Ectodermal cell (in vitro differentiated cells): ENCODE measurements at regions not wholly inside any gene's neighbourhood (a gene's known extent, or its start where the extent isn't known, plus 50 kb on each side); places are given as distances from the start of the nearest gene placed in this dataset.

ENCODE experiments used
- H3K27ac ChIP-seq: 2 replicates; pipeline ENCODE4 v1.7.0; 2013; ENCODE audit warnings: mild to moderate bottlenecking, low read depth, low read length; ENCODE audit not compliant: insufficient read depth, poor library complexity, severe bottlenecking
- H3K27me3 ChIP-seq: 2 replicates; pipeline ENCODE4 v1.7.0; 2013; ENCODE audit warnings: mild to moderate bottlenecking, low read length; ENCODE audit not compliant: insufficient read depth, control insufficient read depth, poor library complexity, severe bottlenecking
- H3K36me3 ChIP-seq: one replicate; pipeline ENCODE4 v1.7.0; 2013; ENCODE audit warnings: low read length; ENCODE audit not compliant: control insufficient read depth, insufficient read depth
- H3K4me1 ChIP-seq: one replicate; pipeline ENCODE4 v1.7.0; 2013; ENCODE audit warnings: low read length; ENCODE audit not compliant: control insufficient read depth, insufficient read depth
- H3K4me3 ChIP-seq: 2 replicates; pipeline ENCODE4 v1.7.0; 2013; ENCODE audit warnings: low read depth, low read length, control low read depth; ENCODE audit not compliant: insufficient read depth
- H3K9me3 ChIP-seq: 2 replicates; pipeline ENCODE4 v1.7.0; 2013; ENCODE audit warnings: mild to moderate bottlenecking, low read length, moderate library complexity; ENCODE audit not compliant: control insufficient read depth
- WGBS, 2 experiments: methylation state at CpG; one replicate each; pipeline ENCODE4 v1.1.7; 2013; ENCODE audit warnings: missing lambda C conversion rate in 2 of 2; 5-methylcytosine and 5-hydroxymethylcytosine counted together

DNA sequence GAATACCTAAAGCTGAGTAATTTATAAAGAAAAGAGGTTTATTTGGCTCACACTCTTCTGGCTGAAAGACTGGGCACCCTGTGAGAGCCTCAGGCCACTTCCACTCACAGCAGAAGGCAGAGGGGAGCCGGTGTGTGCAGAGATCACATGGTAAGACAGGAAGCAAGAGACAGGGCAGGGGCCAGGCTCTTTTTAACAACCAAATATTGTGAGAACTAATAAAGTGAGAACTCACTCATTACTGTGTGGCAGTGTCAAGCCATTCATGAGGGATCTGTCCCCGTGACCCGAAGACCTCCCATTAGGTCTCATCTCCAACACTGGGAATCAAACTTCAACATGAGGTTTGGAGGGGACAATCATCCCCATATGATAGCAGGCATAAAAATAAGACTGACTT lies 180.8 kb upstream of the DIO3 start:
- Histone ChIP-seq H3K36me3 (no peaks in the 10 kb centered on the region), H3K9me3 (no peaks in the 10 kb centered on the region), H3K4me3 (no peak overlapping the region), H3K27ac (no peak overlapping the region), H3K4me1 (no peaks in the 10 kb centered on the region), H3K27me3 (no peaks in the 10 kb centered on the region)
- WGBS, 2 experiments = 92 to 98% methylated on average over 3 of the region's 3 CpGs

GRCh38 chr14:101380940-101381339 lies 180.4 kb upstream of the DIO3 start:
- Histone ChIP-seq H3K9me3 (no peaks in the 10 kb centered on the region), H3K36me3 (no peaks in the 10 kb centered on the region)

DNA sequence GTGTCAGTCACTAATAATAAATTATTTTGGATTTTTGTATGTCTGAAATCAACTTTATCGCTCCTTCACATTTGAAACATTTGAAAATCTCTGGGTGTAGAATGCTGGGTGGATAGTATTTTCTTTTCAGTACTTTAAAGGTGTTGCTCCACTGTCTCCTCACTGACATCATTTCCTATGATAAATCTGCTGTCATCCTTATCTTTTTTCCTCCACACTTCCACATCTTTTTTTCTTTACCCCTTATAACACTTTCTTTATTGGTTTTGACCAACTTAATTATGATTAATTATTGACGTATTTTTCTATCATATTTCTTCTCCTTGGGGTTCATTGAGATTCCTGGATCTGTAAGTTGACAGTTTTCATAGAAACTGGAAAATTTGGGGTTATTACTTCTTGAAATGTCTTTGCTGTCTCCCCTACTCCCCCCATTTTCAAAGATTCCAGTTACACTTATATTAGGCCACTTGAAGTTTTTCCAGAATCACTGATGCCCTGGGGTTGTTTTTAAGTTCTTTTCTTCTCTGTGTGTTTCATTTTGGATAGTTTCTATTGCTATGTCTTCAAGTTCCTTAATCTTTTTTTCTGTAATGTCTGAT lies 177.5 kb upstream of the DIO3 start:
- H3K9me3 ChIP-seq = no peaks in the 10 kb centered on the region
- H3K4me3 ChIP-seq = no peak overlapping the region
- no peaks in the 10 kb centered on the region for H3K36me3 ChIP-seq
- H3K27me3 ChIP-seq = no peaks in the 10 kb centered on the region
- H3K4me1 ChIP-seq = no peaks in the 10 kb centered on the region
- WGBS, 2 experiments = 50% methylated on average over 1 of the region's 2 CpGs; no CpG with 5 or more reads in 1 of the 2 experiments
- H3K27ac ChIP-seq = no peak overlapping the region

More at GRCh38 chr14:101380940-101381339, 180.4 kb upstream of the DIO3 start:
- H3K4me1 ChIP-seq = no peaks in the 10 kb centered on the region
- no peaks in the 10 kb centered on the region for H3K27me3 ChIP-seq
- no peak overlapping the region for H3K27ac ChIP-seq
- no peak overlapping the region for H3K4me3 ChIP-seq

DNA sequence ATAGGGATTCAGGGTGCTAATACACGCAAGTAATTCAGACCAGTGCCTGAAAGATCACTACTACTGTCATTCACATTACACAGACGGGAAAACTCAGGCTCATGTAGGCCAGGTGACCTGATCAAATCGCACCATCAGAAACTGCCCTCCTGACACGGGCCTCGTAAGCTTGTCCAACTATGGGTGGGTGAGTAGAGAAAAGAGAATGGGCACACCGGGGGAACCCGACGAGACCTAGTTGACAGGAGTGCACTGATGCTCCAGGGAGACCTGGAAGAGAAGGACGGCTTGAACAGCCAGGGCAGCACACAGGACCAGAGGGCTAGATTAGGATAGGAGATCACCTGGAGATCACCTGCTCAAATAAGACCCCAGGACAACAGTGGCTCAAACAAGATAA lies 166.9 kb upstream of the DIO3 start:
- 91 to 94% methylated on average over 9 of the region's 9 CpGs for WGBS, 2 experiments
- H3K27ac ChIP-seq = no peak overlapping the region
- no peak overlapping the region for H3K4me3 ChIP-seq
- no peaks in the 10 kb centered on the region for H3K27me3 ChIP-seq
- no peaks in the 10 kb centered on the region for H3K4me1 ChIP-seq
- H3K9me3 ChIP-seq = no peaks in the 10 kb centered on the region
- no peaks in the 10 kb centered on the region for H3K36me3 ChIP-seq

DNA sequence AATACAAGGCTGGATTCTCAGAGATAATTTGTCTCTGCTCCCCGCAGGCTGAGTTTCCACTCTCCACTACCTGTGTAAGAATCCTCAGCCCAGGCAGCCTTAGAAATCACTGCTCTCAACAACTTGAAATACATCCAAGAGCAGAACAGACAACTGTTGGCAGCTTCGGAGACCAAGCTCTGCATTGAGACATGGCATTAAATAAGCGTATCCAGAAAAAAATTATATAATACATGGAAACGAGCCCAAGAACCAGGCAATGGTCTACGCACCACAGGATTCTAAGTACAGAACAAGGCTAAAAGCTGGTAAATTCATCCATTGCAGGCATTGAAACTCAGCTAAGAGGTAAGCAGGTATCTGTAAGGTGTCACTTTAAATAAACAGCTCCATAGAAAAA lies 165.5 kb upstream of the DIO3 start:
- Histone ChIP-seq H3K4me1 (no peaks in the 10 kb centered on the region), H3K27ac (no peak overlapping the region)
- 97 to 98% methylated on average over 5 of the region's 5 CpGs for WGBS, 2 experiments

GRCh38 chr14:101397206-101397605 lies 164.1 kb upstream of the DIO3 start:
- Histone ChIP-seq H3K36me3 (no peaks in the 10 kb centered on the region), H3K27me3 (no peaks in the 10 kb centered on the region), H3K27ac (no peak overlapping the region), H3K9me3 (no peaks in the 10 kb centered on the region), H3K4me1 (no peaks in the 10 kb centered on the region), H3K4me3 (no peak overlapping the region)
- 95 to 96% methylated on average over 12 of the region's 12 CpGs for WGBS, 2 experiments

More for the DNA sequence above, 165.5 kb upstream of the DIO3 start:
- no peaks in the 10 kb centered on the region for H3K27me3 ChIP-seq
- H3K4me3 ChIP-seq = no peak overlapping the region
- H3K36me3 ChIP-seq = no peaks in the 10 kb centered on the region
- no peaks in the 10 kb centered on the region for H3K9me3 ChIP-seq

- WGBS, 2 experiments = 87 to 89% methylated on average over 14 of the region's 14 CpGs
- Histone ChIP-seq H3K27me3 (no peaks in the 10 kb centered on the region), H3K4me1 (no peaks in the 10 kb centered on the region), H3K36me3 (no peaks in the 10 kb centered on the region), H3K27ac (no peak overlapping the region), H3K4me3 (no peak overlapping the region), H3K9me3 (no peaks in the 10 kb centered on the region)
These were observed 163.3 kb upstream of the DIO3 start for GRCh38 chr14:101398011-101398410.

GRCh38 chr14:101399737-101400517 lies 161.4 kb upstream of the DIO3 start:
- no peaks in the 10 kb centered on the region for H3K4me1 ChIP-seq
- no peak overlapping the region for H3K4me3 ChIP-seq
- H3K36me3 ChIP-seq = no peaks in the 10 kb centered on the region
- no peaks in the 10 kb centered on the region for H3K9me3 ChIP-seq
- no peak overlapping the region for H3K27ac ChIP-seq
- no peaks in the 10 kb centered on the region for H3K27me3 ChIP-seq
- 92 to 96% methylated on average over 5 of the region's 5 CpGs for WGBS, 2 experiments

DNA sequence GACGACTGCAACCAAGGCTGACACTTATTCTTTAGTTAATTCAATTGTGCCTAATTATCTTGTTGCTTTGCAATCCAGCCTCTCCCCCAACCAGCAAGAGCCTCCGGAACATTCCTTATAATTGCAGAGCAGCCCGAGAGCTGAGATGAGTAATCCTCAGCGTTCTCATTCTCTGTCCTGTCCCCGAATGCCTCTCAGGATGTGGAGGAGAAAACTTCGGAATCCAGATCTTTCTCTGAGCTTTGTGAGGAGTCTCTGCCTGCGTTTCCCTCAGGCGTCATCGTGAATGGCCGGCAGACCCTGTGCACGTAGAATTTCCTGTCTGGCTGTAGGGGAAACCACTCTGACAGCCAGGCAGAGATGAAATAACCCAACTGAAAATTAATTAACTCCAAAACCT lies 160.5 kb upstream of the DIO3 start:
- Histone ChIP-seq H3K9me3 (no peaks in the 10 kb centered on the region), H3K27me3 (no peaks in the 10 kb centered on the region), H3K4me3 (no peak overlapping the region), H3K36me3 (no peaks in the 10 kb centered on the region), H3K27ac (no peak overlapping the region), H3K4me1 (no peaks in the 10 kb centered on the region)
- 76 to 81% methylated on average over 11 of the region's 11 CpGs for WGBS, 2 experiments

DNA sequence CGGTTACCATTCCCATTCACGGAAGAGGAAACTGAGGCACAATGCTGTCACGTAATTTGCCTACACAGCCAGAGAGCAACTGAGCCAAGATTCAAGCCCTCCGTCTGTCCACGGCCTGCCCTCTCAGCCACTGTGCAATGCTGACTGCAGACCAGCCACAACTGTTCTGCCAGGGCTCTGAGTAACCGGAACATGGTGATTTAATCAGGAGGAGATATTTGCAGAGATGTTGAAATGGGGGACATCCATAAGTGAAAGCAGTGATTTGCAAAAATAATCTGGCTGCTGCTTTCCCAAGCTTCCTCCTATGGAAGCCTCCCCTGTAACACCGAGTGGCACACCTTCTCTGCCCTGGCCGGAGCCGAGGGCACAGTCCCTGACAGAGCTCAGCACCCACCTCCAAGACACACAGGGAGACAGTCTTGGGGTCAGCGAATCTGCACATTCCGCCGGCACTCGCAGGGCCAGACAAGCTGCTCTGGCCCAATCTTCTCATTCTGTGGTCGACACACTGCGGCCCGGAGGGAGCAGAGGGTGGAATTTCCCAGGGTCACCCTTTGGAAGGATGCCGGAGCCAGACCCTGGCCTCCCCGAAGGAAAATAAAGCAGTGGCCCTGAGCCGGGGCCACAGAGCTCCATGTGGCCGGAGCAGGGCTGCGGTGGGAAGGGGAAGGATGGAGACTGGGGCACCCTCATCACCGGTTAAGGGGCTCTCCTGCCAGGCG lies 158.2 kb upstream of the DIO3 start:
- no peak overlapping the region for H3K4me3 ChIP-seq
- 92 to 93% methylated on average over 23 of the region's 23 CpGs for WGBS, 2 experiments
- H3K4me1 ChIP-seq = no peaks in the 10 kb centered on the region
- no peaks in the 10 kb centered on the region for H3K27me3 ChIP-seq
- no peak overlapping the region for H3K27ac ChIP-seq
- H3K9me3 ChIP-seq = no peaks in the 10 kb centered on the region
- no peaks in the 10 kb centered on the region for H3K36me3 ChIP-seq
